ENCODE measurements at regions not wholly inside any gene's neighbourhood (a gene's known extent, or its start where the extent isn't known, plus 50 kb on each side); places are given as distances from the start of the nearest gene placed in this dataset.

DNA sequence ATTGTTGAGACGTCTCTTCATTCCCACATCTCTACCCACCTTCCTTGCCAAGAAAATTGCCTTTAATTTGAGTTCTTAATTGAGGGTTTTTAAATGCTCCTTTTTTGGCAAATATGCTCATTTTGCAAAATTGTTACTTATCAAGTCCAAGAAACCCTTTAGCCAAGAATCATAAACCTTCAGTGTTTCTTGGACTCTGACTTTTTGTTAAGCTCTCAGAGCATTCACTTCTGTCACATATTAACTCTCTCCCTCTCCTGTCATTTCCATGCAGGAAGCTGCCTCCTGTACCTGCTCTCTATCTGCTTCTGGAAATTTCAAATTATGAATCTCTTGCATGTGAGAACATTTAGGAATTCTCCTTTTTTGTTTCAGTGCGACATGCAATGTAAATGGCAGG lies 100.0 kb upstream of the PIEZO2 start:
- TF ChIP-seq, protein P1, sequence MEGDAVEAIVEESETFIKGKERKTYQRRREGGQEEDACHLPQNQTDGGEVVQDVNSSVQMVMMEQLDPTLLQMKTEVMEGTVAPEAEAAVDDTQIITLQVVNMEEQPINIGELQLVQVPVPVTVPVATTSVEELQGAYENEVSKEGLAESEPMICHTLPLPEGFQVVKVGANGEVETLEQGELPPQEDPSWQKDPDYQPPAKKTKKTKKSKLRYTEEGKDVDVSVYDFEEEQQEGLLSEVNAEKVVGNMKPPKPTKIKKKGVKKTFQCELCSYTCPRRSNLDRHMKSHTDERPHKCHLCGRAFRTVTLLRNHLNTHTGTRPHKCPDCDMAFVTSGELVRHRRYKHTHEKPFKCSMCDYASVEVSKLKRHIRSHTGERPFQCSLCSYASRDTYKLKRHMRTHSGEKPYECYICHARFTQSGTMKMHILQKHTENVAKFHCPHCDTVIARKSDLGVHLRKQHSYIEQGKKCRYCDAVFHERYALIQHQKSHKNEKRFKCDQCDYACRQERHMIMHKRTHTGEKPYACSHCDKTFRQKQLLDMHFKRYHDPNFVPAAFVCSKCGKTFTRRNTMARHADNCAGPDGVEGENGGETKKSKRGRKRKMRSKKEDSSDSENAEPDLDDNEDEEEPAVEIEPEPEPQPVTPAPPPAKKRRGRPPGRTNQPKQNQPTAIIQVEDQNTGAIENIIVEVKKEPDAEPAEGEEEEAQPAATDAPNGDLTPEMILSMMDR (IDR thresholded peaks at IDR 0.05; ENCODE audit: extremely low read depth, low read depth, low read length), result no peak
- Histone ChIP-seq H4K20me1 (ENCODE audit: insufficient read depth, low read length) (no peaks in the 10 kb centered on the region), H3K9me3 (ENCODE audit: low read depth, low read length) (no peaks in the 10 kb centered on the region), H3K79me2 (ENCODE audit: insufficient read depth, low read length) (no peaks in the 10 kb centered on the region), H2AFZ (ENCODE audit: low read length) (no peak overlapping the region), H3K27ac (ENCODE audit: low read depth, low read length) (no peak overlapping the region), H3K27me3 (ENCODE audit: insufficient read depth, low read length) (no peaks in the 10 kb centered on the region), H3K4me2 (ENCODE audit: insufficient read depth, low read length) (no peak overlapping the region), H3K36me3 (ENCODE audit: insufficient read depth, low read length) (no peaks in the 10 kb centered on the region), H3K4me1 (ENCODE audit: insufficient read depth, low read length) (peaks cover 3% of the 10 kb centered on the region), H3K4me3 (ENCODE audit: insufficient read depth, low read length) (no peak overlapping the region)
- no peak for DNase-seq (ENCODE audit: insufficient read length, low spot score, missing footprints)

DNA sequence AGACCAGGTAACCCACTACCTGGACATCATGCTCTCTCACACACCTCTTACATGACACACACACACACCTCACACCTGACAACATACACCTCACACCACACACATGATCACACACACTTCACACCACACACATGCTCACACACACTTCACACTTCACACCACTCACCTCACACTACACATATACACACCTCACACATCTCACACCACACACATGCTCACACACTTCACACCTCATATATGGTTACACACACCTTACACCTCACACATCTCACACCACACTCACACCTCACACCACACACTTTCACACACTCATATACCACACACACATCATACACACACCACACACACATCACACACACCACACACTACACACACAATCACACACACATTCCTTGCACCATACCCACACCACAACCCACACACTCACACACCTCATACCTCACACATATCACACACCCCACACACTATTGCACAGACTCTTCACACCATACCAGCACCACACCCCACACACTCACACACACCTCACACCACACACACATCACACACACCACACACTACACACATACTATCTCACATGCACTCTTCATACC lies 98.1 kb upstream of the PIEZO2 start:
- H3K4me1 ChIP-seq (ENCODE audit: insufficient read depth, low read length), result peaks cover 3% of the 10 kb centered on the region
- H3K36me3 ChIP-seq (ENCODE audit: insufficient read depth, low read length), result no peaks in the 10 kb centered on the region
- no peak overlapping the region for H2AFZ ChIP-seq (ENCODE audit: low read length)
- no peaks in the 10 kb centered on the region for H3K27me3 ChIP-seq (ENCODE audit: insufficient read depth, low read length)
- no peaks in the 10 kb centered on the region for H3K79me2 ChIP-seq (ENCODE audit: insufficient read depth, low read length)
- H3K4me3 ChIP-seq (ENCODE audit: insufficient read depth, low read length), result no peak overlapping the region
- DNase-seq (ENCODE audit: insufficient read length, low spot score, missing footprints), result no peak
- TF ChIP-seq, protein P1 (IDR thresholded peaks at IDR 0.05; ENCODE audit: extremely low read depth, low read depth, low read length), result no peak
- no peaks in the 10 kb centered on the region for H4K20me1 ChIP-seq (ENCODE audit: insufficient read depth, low read length)
- no peak overlapping the region for H3K4me2 ChIP-seq (ENCODE audit: insufficient read depth, low read length)
- H3K27ac ChIP-seq (ENCODE audit: low read depth, low read length), result no peak overlapping the region
- no peaks in the 10 kb centered on the region for H3K9me3 ChIP-seq (ENCODE audit: low read depth, low read length)

DNA sequence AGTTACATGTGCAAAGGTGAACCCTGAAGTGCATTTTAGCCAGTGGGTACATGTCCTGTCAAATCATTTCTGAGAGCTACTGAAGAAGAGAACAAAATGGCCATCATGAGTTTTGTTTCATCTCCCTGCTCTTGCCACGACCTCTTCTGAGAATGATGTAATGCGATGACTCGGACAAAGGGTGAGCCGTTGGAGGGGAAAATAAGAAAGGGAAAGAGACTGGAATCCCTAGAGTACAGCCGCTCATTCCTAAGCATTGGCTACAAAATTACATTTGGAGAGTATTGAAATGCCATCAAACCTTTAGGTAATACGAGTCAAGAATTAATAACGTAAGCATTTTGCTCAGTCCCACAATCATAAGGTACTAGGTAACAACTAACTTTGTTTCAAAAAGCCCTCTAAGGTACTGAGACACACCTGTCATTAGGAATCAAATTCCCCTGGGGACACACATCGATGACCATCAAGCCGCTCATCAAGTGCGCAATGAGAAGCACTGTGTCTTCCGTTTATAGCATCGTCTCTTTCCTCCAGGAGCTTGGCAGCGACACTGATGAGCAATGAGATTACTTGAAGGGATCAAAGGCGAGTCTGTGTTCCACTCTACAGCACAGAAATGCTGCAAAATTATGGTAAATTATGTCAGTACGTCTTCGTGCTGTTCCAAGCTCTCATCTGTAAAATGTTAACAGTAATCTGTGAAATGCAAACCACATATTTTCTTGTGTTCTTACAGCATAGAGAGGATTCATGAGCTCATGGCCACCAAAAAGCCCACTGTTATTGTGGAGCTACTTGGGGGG lies 97.3 kb upstream of the PIEZO2 start:
- TF ChIP-seq, protein P1 (IDR thresholded peaks at IDR 0.05; ENCODE audit: extremely low read depth, low read depth, low read length), result no peak
- Histone ChIP-seq H3K4me3 (ENCODE audit: insufficient read depth, low read length) (no peak overlapping the region), H2AFZ (ENCODE audit: low read length) (peak overlapping the region; percentile 55), H3K79me2 (ENCODE audit: insufficient read depth, low read length) (no peaks in the 10 kb centered on the region), H3K27ac (ENCODE audit: low read depth, low read length) (no peak overlapping the region), H4K20me1 (ENCODE audit: insufficient read depth, low read length) (no peaks in the 10 kb centered on the region), H3K36me3 (ENCODE audit: insufficient read depth, low read length) (no peaks in the 10 kb centered on the region), H3K4me2 (ENCODE audit: insufficient read depth, low read length) (no peak overlapping the region), H3K27me3 (ENCODE audit: insufficient read depth, low read length) (no peaks in the 10 kb centered on the region), H3K4me1 (ENCODE audit: insufficient read depth, low read length) (peaks cover under 1% of the 10 kb centered on the region), H3K9me3 (ENCODE audit: low read depth, low read length) (no peaks in the 10 kb centered on the region)
- DNase-seq (ENCODE audit: insufficient read length, low spot score, missing footprints), result peak; percentile 44

DNA sequence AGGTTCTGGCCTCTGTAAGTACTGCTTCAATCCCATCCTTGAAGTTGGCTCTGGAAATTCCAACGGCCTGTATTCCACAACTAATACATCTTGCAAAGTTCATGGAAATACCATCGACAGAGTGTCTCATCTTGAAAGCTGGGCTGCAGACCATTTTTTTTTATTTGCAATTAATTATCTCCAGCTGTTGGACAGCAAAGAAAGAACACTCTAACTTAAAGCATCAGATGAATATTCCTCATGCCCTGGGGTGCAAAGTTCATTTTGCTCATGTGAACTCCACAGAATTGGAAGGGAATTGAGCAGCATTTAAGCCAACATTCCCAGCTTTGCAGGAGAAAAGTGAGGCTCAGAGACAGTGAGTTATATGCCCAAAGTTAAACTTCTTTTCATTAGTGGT lies 96.5 kb upstream of the PIEZO2 start:
- Histone ChIP-seq H3K79me2 (ENCODE audit: insufficient read depth, low read length) (no peaks in the 10 kb centered on the region), H3K27me3 (ENCODE audit: insufficient read depth, low read length) (no peaks in the 10 kb centered on the region), H3K4me3 (ENCODE audit: insufficient read depth, low read length) (no peak overlapping the region), H3K27ac (ENCODE audit: low read depth, low read length) (no peak overlapping the region), H3K36me3 (ENCODE audit: insufficient read depth, low read length) (no peaks in the 10 kb centered on the region), H3K4me2 (ENCODE audit: insufficient read depth, low read length) (no peak overlapping the region), H3K4me1 (ENCODE audit: insufficient read depth, low read length) (no peaks in the 10 kb centered on the region), H3K9me3 (ENCODE audit: low read depth, low read length) (no peaks in the 10 kb centered on the region), H4K20me1 (ENCODE audit: insufficient read depth, low read length) (no peaks in the 10 kb centered on the region), H2AFZ (ENCODE audit: low read length) (no peak overlapping the region)
- TF ChIP-seq, protein P1 (IDR thresholded peaks at IDR 0.05; ENCODE audit: extremely low read depth, low read depth, low read length), result no peak
- DNase-seq (ENCODE audit: insufficient read length, low spot score, missing footprints), result no peak

All from osteoblast (primary cell).